ENCODE measurements at regions not wholly inside any gene's neighbourhood (a gene's known extent, or its start where the extent isn't known, plus 50 kb on each side); places are given as distances from the start of the nearest gene placed in this dataset.

DNA sequence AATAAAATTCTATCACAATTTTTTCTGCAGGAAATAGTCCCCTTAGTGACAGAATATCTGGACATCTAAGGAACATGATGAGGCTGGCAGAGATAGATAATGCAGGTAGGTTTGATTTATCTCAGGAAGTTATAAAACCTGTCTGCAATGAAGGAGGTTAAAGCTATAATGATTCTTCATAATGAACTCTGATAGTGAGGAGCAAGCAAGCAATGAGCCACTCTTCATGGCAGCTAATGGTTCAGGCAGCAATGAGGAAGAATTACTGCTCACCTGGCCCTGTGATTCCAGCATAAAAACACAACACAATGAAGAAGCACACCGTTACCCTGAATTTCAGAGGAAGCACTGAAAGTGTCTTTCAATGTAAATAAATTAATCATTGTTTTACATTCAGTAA, 599.6 kb upstream of the PKDCC start:
- DNase-seq, result no peak

DNA sequence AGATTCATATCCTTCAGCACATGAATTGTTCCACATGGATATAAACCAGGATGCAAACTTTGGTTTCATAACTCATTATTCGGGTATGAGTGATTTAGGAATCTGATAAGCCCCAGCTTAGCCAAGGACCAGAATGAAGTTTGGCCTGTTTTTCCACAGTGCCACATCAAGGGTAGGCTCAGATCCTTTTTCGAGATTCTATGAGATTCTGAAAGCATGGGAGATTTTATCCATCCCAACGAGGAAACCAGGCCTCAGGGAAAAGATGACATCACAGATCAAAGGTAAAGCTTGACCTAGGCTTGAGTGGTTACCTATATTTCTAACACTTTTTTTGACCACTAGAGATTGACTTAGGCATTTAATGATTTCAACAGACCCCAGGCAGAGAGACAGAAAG, 590.8 kb upstream of the PKDCC start:
- DNase-seq (no peak), ATAC-seq (no peak)
- 91 to 95% methylated on average over 3 of the region's 3 CpGs for whole genome bisulfite sequencing, 2 donors
- TF ChIP-seq, protein P1, sequence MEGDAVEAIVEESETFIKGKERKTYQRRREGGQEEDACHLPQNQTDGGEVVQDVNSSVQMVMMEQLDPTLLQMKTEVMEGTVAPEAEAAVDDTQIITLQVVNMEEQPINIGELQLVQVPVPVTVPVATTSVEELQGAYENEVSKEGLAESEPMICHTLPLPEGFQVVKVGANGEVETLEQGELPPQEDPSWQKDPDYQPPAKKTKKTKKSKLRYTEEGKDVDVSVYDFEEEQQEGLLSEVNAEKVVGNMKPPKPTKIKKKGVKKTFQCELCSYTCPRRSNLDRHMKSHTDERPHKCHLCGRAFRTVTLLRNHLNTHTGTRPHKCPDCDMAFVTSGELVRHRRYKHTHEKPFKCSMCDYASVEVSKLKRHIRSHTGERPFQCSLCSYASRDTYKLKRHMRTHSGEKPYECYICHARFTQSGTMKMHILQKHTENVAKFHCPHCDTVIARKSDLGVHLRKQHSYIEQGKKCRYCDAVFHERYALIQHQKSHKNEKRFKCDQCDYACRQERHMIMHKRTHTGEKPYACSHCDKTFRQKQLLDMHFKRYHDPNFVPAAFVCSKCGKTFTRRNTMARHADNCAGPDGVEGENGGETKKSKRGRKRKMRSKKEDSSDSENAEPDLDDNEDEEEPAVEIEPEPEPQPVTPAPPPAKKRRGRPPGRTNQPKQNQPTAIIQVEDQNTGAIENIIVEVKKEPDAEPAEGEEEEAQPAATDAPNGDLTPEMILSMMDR (IDR thresholded peaks at IDR 0.05), result no peak
- Histone ChIP-seq H3K9me3 (no peaks in the 10 kb centered on the region), H3K4me3 (no peak overlapping the region), H3K27ac (peak overlapping the region in 2 of 10 donors; percentile 65 to 75), H3K36me3 (no peaks in the 10 kb centered on the region), H3K27me3 (no peaks in the 10 kb centered on the region), H3K4me1 (peaks cover 0 to 13% (median 8%) of the 10 kb centered on the region in 9 donors)
- intact Hi-C loops (cut with DNase I), result no loop called here

More for the DNA sequence above, 599.6 kb upstream of the PKDCC start:
- Histone ChIP-seq H3K27ac (no peak overlapping the region), H3K36me3 (no peaks in the 10 kb centered on the region), H3K9me3 (peaks cover 0 to 16% (median 0%) of the 10 kb centered on the region in 11 donors), H3K27me3 (no peaks in the 10 kb centered on the region), H3K4me3 (no peak overlapping the region), H3K4me1 (no peaks in the 10 kb centered on the region)
- ATAC-seq, result no peak
- 82 to 85% methylated on average over 1 of the region's 1 CpG for WGBS, 2 donors
- intact Hi-C loops (cut with DNase I), result no loop called here
- TF ChIP-seq, protein P1 (IDR thresholded peaks at IDR 0.05), result no peak

DNA sequence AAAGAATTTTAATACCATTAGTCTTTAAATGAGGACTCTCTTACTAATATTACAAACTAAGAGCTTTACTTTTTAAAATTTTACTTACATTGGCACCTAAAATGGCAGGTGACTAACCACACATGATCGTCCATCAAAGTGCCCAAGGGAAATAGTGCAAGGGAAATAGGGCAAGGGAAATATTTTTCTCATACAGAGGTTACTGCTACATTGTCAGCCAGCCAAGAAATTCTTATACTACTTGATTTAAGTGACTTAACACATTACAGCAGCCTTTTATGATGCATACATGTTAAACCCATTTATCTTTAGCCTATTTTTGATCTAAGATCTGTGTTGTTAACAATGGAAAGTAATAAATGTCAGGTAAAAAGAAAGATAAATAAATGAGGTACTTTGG, 587.2 kb upstream of the PKDCC start:
- ATAC-seq, result no peak

DNA sequence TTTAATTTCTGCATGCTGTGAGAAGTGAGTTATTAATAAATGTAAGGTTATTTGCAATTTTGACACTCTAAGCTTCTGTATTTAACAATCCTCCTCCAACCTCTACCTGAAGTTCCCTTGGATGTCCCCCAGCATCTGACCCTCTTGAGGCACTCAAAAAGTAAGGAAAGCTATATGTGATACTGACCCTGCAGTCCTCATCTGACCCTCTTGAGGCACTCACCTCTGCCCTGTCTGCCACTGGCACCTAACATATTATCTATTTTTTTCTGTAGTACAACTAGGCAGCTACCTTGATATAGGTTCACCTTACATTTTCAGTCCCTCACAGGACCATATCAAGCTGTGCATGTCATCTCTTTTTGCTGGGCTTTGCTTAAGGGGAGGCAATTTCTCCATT, 583.4 kb upstream of the PKDCC start:
- Histone ChIP-seq H3K4me1 (no peaks in the 10 kb centered on the region), H3K4me3 (no peak overlapping the region), H3K9me3 (no peaks in the 10 kb centered on the region), H3K27ac (no peak overlapping the region), H3K36me3 (no peaks in the 10 kb centered on the region), H3K27me3 (no peaks in the 10 kb centered on the region)
- ATAC-seq (no peak), DNase-seq (no peak)
- intact Hi-C loops (cut with DNase I), result no loop called here
- TF ChIP-seq, protein P1 (IDR thresholded peaks at IDR 0.05), result no peak

More for the DNA sequence above, 587.2 kb upstream of the PKDCC start:
- intact Hi-C loops (cut with DNase I), result no loop called here
- Histone ChIP-seq H3K36me3 (no peaks in the 10 kb centered on the region), H3K4me3 (no peak overlapping the region), H3K27ac (no peak overlapping the region), H3K4me1 (peaks cover 0 to 10% (median 8%) of the 10 kb centered on the region in 9 donors), H3K27me3 (no peaks in the 10 kb centered on the region), H3K9me3 (no peaks in the 10 kb centered on the region)
- TF ChIP-seq, protein P1 (IDR thresholded peaks at IDR 0.05), result no peak
- 43 to 53% methylated on average over 1 of the region's 1 CpG for WGBS, 2 donors
- no peak for DNase-seq

Data from heart right ventricle (tissue), 16 donors.